MG63 (cell line): ENCODE measurements at regions not wholly inside any gene's neighbourhood (a gene's known extent, or its start where the extent isn't known, plus 50 kb on each side); places are given as distances from the start of the nearest gene placed in this dataset.
"Not testable (repeated sequence)": the region's sequence is repeated elsewhere in the genome, so short reads cannot be mapped to it uniquely, and the experiment has no call there.

ENCODE experiments used
- DNase-seq: peaks from one replicate; pipeline ENCODE4 v3.0.0-alpha.2; 2020
- H3K27me3 ChIP-seq: fragments of 250-450 bp; sonication (Bioruptor Pico); 2 replicates; pipeline ENCODE4 v1.5.1; 2020; ENCODE audit warnings: mild to moderate bottlenecking, moderate library complexity
- H3K36me3 ChIP-seq: fragments of 250-450 bp; sonication (Bioruptor Pico); 2 replicates; pipeline ENCODE4 v1.5.1; 2020; ENCODE audit warnings: mild to moderate bottlenecking, moderate library complexity
- H3K4me3 ChIP-seq: fragments of 250-450 bp; sonication (Bioruptor Pico); 2 replicates; pipeline ENCODE4 v1.5.1; 2020; ENCODE audit warnings: mild to moderate bottlenecking, moderate library complexity
- H3K9me3 ChIP-seq: fragments of 250-450 bp; sonication (Bioruptor Pico); 2 replicates; pipeline ENCODE4 v1.5.1; 2020; ENCODE audit warnings: mild to moderate bottlenecking, moderate library complexity

DNA sequence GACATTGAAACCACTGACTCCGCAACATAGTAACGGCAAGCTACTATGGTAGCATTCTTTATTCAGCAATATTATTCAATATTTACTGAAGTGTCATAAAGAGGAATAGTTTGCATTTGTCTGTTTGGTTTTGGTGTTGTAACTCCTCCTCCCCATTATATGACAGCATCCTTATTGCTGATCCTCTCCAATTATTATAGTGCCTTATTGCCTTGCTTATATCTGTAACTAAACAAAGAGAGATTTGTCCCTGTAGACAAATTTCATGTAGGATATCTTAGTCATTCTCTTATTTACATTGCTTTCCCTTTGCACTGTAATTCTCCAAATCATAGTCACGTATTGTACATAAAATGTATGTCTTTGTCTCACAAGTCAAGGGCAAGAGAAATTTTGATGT, 1041.2 kb upstream of the ZEB2 start:
- Histone ChIP-seq H3K4me3 (no peak overlapping the region), H3K27me3 (no peaks in the 10 kb centered on the region), H3K9me3 (no peaks in the 10 kb centered on the region), H3K36me3 (no peaks in the 10 kb centered on the region)
- DNase-seq, result no peak

DNA sequence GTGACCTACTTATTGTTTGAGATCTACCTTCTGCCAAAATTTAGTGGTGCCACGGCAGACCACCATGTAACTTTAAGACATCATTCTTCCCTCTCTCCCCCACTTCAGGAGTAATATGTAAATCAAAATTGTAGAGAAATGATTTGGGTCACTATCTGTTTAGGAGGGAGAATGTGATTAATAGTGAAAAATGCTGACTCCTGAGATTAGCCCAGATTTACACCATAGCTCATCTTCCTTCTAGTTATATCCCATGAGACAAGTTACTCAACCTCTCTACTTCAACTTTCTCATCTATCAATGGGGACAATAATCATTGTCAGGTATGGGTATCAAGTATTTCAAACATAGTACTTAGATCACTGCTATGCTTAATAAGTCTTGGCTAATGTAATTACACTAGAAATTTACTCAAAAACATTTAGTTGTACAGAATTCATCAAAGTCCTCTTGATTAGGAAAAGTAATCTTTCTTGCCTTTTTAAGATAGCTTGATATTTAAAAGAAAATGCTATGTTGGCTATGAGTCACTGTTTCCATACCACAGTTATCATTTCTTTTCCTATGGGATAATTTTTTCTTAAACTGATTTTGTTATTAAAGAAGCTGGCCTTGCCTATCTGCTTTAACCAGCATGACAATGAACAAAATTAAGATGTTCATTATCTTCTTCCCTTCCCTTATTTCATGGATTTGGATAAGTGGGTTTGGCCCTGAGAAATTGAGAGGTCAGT, 1038.9 kb upstream of the ZEB2 start:
- DNase-seq, result no peak
- no peak overlapping the region for H3K4me3 ChIP-seq
- no peaks in the 10 kb centered on the region for H3K36me3 ChIP-seq
- H3K27me3 ChIP-seq, result no peaks in the 10 kb centered on the region
- H3K9me3 ChIP-seq, result no peaks in the 10 kb centered on the region

DNA sequence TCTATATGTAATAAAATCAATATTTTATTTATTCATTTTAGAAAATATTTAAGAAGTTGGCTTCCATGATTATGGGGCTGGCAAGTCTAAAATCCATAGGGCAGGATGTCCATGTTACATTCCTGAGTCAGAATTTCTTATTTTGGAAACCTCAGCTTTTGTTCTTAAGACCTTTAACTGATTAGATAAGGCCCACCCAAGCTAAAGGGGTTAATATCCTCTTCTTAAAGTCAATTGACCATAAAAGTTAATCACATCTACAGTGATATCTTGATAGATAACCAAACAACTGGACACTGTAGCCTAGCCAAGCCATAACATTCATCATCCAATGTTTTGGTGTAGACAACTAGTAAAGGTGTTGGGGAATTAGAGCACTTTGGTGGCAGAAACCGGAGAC, 1035.4 kb upstream of the ZEB2 start:
- Histone ChIP-seq H3K36me3 (no peaks in the 10 kb centered on the region), H3K27me3 (no peaks in the 10 kb centered on the region), H3K4me3 (no peak overlapping the region), H3K9me3 (no peaks in the 10 kb centered on the region)
- DNase-seq, result no peak

DNA sequence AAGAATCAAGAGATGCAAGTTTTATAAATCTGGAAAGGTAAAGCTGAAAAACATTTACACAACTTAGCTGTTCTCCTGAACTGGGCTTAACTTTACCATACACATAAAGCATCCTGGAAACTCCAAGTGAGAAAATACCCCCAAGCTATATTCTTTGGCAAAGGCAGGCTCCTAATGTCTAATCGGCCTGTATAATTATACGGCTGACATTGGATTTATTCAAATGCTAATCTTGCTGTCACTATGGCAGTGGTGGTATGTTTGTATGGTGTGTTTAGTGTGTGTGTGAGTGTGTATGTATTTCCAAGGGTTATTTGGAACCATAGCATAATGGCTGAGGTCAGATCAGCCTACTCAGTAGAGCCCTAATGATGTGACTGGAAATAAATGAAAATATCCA, 1031.8 kb upstream of the ZEB2 start:
- no peak overlapping the region for H3K4me3 ChIP-seq
- H3K9me3 ChIP-seq, result no peaks in the 10 kb centered on the region
- H3K36me3 ChIP-seq, result no peaks in the 10 kb centered on the region
- DNase-seq, result no peak
- no peaks in the 10 kb centered on the region for H3K27me3 ChIP-seq

DNA sequence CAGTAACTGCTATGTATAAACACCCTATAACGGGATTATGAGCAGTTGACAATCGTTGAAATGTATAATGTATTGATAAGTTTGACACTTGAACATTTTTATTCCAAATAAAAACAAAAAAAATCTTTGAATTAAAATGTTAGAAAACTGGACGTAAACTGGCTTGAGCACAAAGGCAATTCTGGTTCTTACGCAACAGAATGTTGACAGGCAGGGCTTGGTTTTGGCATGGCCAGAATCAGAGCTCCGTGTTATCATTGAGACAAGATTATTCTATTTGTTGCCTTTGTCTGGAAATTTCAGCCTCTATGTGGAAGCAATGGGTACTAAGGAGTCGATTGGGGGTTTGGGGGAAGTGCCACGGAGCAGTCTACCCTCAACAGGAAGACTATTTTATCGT, 1028.6 kb upstream of the ZEB2 start:
- H3K4me3 ChIP-seq, result no peak overlapping the region
- H3K27me3 ChIP-seq, result no peaks in the 10 kb centered on the region
- DNase-seq, result no peak
- no peaks in the 10 kb centered on the region for H3K9me3 ChIP-seq
- no peaks in the 10 kb centered on the region for H3K36me3 ChIP-seq

DNA sequence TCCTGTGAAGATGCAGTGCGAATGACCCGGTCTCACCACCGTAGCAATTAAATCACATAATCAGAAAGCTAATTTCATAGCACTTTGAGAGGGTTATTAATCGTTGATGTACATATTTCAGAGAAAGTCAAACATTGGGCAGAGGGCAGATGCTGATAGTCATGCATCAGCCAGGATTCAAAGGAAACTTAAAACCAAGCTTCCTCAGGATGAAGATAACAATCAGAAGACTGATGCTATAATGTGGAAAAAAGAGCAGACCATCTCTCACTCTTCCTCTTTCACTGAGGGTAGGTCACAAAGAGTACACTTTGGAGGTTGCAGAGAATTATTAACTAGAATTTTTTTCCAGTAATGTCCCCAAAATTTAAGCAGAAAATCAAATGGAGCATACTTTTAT, 1027.7 kb upstream of the ZEB2 start:
- no peaks in the 10 kb centered on the region for H3K9me3 ChIP-seq
- no peak for DNase-seq
- H3K36me3 ChIP-seq, result no peaks in the 10 kb centered on the region
- no peak overlapping the region for H3K4me3 ChIP-seq
- H3K27me3 ChIP-seq, result no peaks in the 10 kb centered on the region

DNA sequence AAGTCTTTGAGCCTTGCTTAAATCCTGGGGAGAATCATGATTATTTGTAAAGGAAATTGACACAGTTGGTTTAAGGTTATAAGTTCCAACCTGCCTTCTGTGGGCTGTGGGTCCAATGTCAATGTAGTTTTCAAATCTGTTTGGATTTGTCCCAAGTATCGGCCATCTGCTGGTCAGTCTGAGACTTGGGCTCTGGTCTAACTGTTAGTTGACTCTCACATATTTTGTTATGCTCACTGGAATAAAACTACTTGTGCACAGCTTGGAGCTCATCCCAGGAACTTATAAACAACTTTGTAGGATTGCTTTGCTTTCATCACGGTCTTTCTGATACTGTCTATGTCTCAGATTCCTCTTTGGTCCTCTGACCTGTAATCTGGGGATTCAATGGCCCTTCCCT, 1026.2 kb upstream of the ZEB2 start:
- H3K4me3 ChIP-seq, result no peak overlapping the region
- H3K36me3 ChIP-seq, result no peaks in the 10 kb centered on the region
- H3K27me3 ChIP-seq, result no peaks in the 10 kb centered on the region
- peak; percentile 12 for DNase-seq
- H3K9me3 ChIP-seq, result no peaks in the 10 kb centered on the region

DNA sequence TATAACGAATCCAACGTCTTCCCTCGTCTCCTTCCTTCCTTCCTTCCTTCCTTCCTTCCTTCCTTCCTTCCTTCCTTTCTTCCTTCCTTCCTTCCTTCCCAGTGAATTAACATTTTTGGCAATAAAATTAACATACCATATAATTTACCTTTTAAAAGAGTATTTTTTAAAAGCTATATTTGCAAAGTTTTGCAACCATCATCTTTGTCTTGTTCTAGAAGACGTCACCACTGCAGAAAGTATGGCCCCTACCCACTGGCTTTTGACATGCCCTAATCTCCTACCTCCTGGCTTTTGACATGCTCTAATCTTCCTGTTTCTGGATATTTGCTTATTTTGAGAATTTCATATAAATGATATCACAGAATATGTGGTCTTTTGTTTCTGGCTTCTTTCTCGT, 1023.9 kb upstream of the ZEB2 start:
- no peaks in the 10 kb centered on the region for H3K27me3 ChIP-seq
- H3K4me3 ChIP-seq, result no peak overlapping the region
- no peak for DNase-seq

DNA sequence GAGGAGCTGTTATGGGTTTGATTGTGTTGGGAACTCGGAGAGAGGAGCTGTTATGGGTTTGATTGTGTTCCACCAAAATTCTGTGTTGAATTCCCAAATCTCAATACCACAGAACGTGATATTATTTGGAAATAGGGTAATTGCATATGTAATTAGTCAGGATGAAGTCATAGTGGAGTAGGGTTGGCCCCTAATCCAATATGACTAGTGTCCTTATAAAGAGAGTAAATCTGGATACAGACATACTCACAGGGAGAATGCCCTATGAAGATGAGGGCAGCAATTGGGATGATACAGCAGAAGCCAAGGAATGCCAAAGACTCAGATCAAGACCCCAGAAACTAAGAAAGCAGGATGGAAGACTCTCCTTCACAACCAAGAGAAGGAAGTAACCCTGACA, 1023.2 kb upstream of the ZEB2 start:
- Histone ChIP-seq H3K36me3 (no peaks in the 10 kb centered on the region), H3K4me3 (no peak overlapping the region), H3K9me3 (no peaks in the 10 kb centered on the region), H3K27me3 (no peaks in the 10 kb centered on the region)
- no peak for DNase-seq

More for the DNA sequence above, 1023.9 kb upstream of the ZEB2 start:
- Histone ChIP-seq H3K9me3 (no peaks in the 10 kb centered on the region), H3K36me3 (no peaks in the 10 kb centered on the region)

DNA sequence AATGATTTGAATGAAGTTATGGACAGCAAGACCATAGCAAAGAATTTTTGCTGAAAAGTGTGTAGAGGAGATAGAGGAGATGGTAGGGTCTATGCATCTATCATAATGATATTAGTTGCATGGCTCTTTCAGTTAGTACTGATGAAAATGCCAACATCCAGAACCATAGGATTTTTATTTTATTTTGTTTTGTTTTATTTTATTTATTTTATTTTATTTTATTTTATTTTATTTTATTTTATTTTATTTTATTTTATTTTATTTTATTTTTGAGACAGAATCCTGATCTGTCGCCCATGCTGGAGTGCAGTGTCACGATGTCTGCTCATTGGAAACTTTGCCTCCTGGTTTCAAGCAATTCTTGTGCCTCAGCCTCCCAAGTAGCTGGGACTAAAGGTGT, 1021.1 kb upstream of the ZEB2 start:
- H3K27me3 ChIP-seq, result no peaks in the 10 kb centered on the region

DNA sequence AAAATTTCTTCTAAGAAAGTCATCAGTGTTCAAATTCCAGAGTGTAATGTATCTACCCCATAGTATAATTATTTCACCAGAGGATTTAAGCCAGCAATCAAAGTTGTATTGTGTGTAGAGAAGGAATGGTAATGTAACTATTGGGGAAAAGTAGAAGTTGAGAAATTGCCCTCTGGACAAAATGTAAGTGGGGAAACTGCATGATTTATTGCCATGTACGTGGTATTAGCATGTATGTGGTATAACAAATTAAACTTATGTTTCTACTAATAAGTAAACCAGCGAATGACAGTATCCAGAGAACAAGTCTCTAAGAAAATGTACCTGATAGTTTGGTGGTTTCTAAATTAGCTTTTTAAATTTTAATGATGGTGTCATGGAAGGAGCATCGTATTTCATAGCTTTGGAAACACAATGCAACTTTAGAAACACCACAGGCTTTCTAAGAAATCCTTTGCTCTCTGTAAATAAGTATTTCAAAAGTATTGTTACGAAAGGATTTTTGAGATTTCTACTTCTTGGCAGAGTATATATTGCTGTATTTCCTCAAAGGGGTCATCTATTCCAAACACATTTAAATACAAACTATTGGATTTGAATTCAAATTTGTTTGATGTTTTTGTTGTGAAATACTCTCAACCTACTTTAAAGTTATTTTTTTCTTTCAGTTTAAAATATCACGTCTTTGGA, 1018.9 kb upstream of the ZEB2 start:
- DNase-seq, result no peak
- H3K27me3 ChIP-seq, result no peaks in the 10 kb centered on the region
- no peaks in the 10 kb centered on the region for H3K9me3 ChIP-seq
- no peaks in the 10 kb centered on the region for H3K36me3 ChIP-seq
- H3K4me3 ChIP-seq, result no peak overlapping the region

More for the DNA sequence above, 1021.1 kb upstream of the ZEB2 start:
- H3K4me3 ChIP-seq, result no peak overlapping the region
- DNase-seq, result no peak
- no peaks in the 10 kb centered on the region for H3K36me3 ChIP-seq
- H3K9me3 ChIP-seq, result no peaks in the 10 kb centered on the region

DNA sequence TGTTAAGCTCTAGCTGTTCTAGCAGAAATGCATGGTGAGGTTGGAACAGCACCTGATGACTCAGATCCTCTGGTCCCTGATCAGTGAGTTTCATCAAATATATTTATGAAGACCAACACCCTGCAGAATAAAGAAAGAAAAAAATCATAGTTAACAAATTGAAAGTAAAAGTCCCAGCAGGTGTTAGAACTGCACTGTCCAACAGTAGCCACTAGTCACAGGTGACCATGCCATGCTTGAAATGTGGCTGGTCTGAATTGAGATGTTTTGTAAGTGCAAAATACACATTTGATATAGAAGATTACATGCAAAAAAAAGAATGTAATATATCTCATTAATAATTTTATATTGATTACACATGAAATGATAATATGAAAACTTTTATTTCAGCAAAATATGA, 1010.7 kb upstream of the ZEB2 start:
- DNase-seq, result peak; percentile 14
- no peak overlapping the region for H3K4me3 ChIP-seq
- no peaks in the 10 kb centered on the region for H3K27me3 ChIP-seq
- no peaks in the 10 kb centered on the region for H3K36me3 ChIP-seq
- no peaks in the 10 kb centered on the region for H3K9me3 ChIP-seq

DNA sequence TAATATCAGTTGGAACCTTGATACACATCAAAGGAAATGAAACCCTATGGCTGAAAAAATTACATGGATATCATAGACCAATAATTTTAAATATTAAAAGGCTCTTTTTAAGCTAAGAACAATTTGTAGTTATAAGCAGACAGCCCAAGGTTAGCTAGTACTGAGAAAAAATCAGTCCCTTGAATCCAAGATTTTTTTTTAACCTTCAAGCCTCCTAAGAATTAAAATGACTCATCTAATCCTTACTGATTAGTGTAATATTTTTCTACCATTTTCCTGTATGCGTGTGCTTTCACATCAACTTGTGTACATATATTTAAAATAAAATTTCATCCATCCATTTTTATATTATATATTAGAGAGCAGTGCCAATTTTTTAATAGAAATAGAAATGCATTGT, 1004.9 kb upstream of the ZEB2 start:
- Histone ChIP-seq H3K27me3 (no peaks in the 10 kb centered on the region), H3K4me3 (peak overlapping the region; percentile 42), H3K9me3 (no peaks in the 10 kb centered on the region), H3K36me3 (no peaks in the 10 kb centered on the region)
- DNase-seq, result no peak

DNA sequence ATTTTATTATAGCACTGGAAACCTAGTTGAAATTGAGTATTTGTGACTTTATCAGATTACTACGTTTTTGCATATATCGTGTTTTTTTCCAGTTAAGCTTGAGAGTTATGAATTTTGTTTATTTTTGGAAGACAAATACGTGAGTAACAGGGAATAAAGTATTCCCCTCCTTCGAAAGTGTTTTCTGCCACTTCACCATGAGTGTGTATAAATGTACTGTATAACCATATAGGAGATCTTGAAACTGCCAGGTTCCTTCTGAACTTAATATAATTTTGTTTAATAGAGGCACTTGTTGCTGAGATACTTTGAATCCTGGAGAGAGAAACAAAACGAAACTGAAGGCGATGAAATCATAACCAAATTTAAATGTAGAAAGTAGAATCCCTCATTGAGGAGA, 1004.4 kb upstream of the ZEB2 start:
- Histone ChIP-seq H3K36me3 (no peaks in the 10 kb centered on the region), H3K27me3 (no peaks in the 10 kb centered on the region), H3K9me3 (no peaks in the 10 kb centered on the region), H3K4me3 (peak overlapping the region; percentile 42)
- no peak for DNase-seq

DNA sequence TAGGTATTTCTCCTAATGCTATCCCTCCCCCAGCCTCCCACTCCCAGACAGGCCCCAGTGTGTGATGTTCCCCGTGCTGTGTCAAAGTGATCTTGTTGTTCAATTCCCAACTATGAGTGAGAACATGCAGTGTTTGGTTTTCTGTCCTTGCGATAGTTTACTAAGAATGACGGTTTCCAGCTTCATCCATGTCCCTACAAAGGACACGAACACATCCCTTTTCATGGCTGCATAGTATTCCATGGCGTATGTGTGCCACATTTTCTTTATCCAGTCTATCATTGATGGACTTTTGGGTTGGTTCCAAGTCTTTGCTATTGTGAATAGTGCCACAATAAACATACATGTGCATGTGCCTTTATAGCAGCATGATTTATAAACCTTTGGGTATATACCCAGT, 999.3 kb upstream of the ZEB2 start:
- not testable (repeated sequence) for DNase-seq, H3K27me3 ChIP-seq, H3K4me3 ChIP-seq, H3K36me3 ChIP-seq, H3K9me3 ChIP-seq

DNA sequence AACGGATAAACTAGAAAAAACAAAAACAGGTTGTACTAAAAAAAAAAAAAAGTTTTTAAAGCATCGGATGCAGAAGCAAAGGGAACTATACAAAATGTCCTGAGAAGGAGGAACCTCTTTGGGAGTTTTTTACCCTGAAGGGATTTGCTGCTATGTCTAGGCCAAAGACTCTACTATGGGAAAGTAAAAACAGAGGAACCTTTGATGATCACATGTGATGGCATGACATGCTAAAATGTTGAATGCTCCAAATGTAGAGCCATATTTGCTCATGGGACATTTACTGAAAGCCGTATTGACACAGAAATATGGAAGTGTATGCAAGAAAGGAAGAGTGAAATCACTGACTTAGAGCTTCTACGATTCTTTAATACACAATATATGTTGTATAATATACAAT, 992.0 kb upstream of the ZEB2 start:
- Histone ChIP-seq H3K36me3 (no peaks in the 10 kb centered on the region), H3K4me3 (no peak overlapping the region), H3K9me3 (no peaks in the 10 kb centered on the region), H3K27me3 (no peaks in the 10 kb centered on the region)
- DNase-seq, result no peak

DNA sequence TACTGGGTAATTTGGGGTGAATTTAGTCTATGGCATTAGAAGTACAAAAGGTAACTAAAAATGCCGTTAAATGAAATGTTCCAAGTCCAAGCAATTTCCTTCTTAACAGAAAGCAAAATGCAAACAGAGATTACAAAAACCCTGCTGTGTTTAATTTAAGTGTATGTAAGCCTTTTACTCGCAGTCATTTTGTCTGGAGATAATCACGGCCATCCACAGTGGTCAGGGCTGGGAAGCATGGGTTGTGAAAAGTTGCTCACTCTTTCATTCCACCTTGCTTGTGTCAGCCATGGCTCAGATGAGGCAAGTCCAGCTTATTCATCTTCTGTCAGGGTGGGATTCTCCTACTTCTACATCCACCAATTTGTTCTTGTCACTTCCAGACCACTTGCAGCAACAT, 983.6 kb upstream of the ZEB2 start:
- Histone ChIP-seq H3K27me3 (no peaks in the 10 kb centered on the region), H3K36me3 (no peaks in the 10 kb centered on the region), H3K9me3 (no peaks in the 10 kb centered on the region), H3K4me3 (no peak overlapping the region)
- DNase-seq, result no peak

DNA sequence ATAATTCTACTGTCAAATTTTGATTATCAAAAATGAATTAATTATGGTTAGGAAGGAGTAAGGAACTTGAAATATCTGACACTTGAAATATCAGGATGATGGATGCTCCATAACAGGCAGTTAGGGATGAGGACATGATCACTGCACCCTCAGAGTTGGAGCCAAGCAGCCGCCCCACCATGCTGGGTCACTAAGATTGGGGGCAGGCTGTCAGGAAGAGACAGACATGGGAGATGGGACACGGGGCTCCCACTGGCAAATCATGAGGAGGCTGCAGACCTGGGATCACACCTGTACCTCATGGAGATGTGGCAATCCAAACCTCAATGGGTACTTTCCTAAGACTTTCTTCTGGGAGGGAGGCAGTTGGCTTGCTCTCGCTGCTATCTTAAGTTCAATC, 982.0 kb upstream of the ZEB2 start:
- Histone ChIP-seq H3K9me3 (no peaks in the 10 kb centered on the region), H3K4me3 (no peak overlapping the region), H3K36me3 (no peaks in the 10 kb centered on the region), H3K27me3 (no peaks in the 10 kb centered on the region)
- no peak for DNase-seq
